A549 (cell line): ENCODE measurements at regions not wholly inside any gene's neighbourhood (a gene's known extent, or its start where the extent isn't known, plus 50 kb on each side); places are given as distances from the start of the nearest gene placed in this dataset.

ENCODE experiments used
- ATAC-seq, 2 experiments: fragments of 200-7000 bp in 1 of 2; fragments of >200 bp in 1 of 2; cut with Nextera tagmentation in 1 of 2; cut with Tn5 transposase in 1 of 2; 3 replicates each; pipeline versions ENCODE4 v1.8.0 to v1.9.1; 2018 to 2020; ENCODE audit warnings: mild to moderate bottlenecking in 1 of 2, moderate library complexity in 1 of 2
- CTCF ChIA-PET: fragments of 300-600 bp; sonication (Branson Sonifier 250); formaldehyde crosslinking; extraction: SDS; loops from one replicate; lab custom pipeline; 2021; ENCODE audit warnings: antibody characterized with exemption, inconsistent platforms; lab: Yijun Ruan, JAX
- POLR2A ChIA-PET: fragments of 350-600 bp; formaldehyde crosslinking; extraction: SDS; loops from one replicate; lab custom pipeline; 2021; ENCODE audit warnings: antibody characterized with exemption, inconsistent platforms; lab: Yijun Ruan, JAX
- DNase-seq, 2 experiments: peaks; one replicate each; pipeline versions ENCODE4 v3.0.0 to v3.0.0-alpha.2; 2011 to 2016; ENCODE audit warnings: low read depth in 1 of 2, low spot score in 1 of 2
- FAIRE-seq: peaks from 2 replicates; lab custom pipeline; 2011; peaks lifted over from hg19 to GRCh38; lab: Jason Lieb, UNC
- H3K27ac ChIP-seq, 2 experiments: fragments of >200 bp; sonication (Bioruptor Twin); formaldehyde crosslinking; 3 replicates each; pipeline ENCODE4 v1.5.1; 2016 to 2017
- H3K4me1 ChIP-seq: fragments of >200 bp; sonication (Bioruptor Twin); formaldehyde crosslinking; 3 replicates; pipeline ENCODE4 v1.6.1; 2016
- H3K4me2 ChIP-seq: fragments of >200 bp; sonication (Bioruptor Twin); formaldehyde crosslinking; 3 replicates; pipeline ENCODE4 v1.6.1; 2016
- H3K4me3 ChIP-seq: fragments of >200 bp; sonication (Bioruptor Twin); formaldehyde crosslinking; 3 replicates; pipeline ENCODE4 v1.5.1; 2016
- H3K9me3 ChIP-seq: fragments of >200 bp; sonication (Bioruptor Twin); formaldehyde crosslinking; 3 replicates; pipeline ENCODE4 v1.6.1; 2016
- ATOH8 ChIP-seq: fragments of 250-450 bp; sonication (Bioruptor Pico); IDR thresholded peaks from 2 replicates; pipeline ENCODE4 v1.5.0; 2020; ENCODE audit warnings: low read depth, mild to moderate bottlenecking, moderate library complexity
- CBX8 ChIP-seq: fragments of 200-600 bp; sonication (generic); IDR thresholded peaks from 2 replicates; pipeline ENCODE4 v1.6.1; 2016
- CEBPB ChIP-seq, 2 experiments: fragments of >200 bp in 1 of 2; sonication (Bioruptor Twin) in 1 of 2; formaldehyde crosslinking in 1 of 2; IDR thresholded peaks; 2 replicates each; pipeline ENCODE4 v1.6.1; 2012 to 2016
- E2F6 ChIP-seq: IDR thresholded peaks from 2 replicates; pipeline ENCODE4 v1.6.1; 2012; ENCODE audit warnings: low read depth, borderline replicate concordance
- EHF ChIP-seq: fragments of 250-450 bp; sonication (Bioruptor Pico); IDR thresholded peaks from 2 replicates; pipeline ENCODE4 v1.5.0; 2020; ENCODE audit warnings: mild to moderate bottlenecking
- EHMT2 ChIP-seq: fragments of 200-600 bp; sonication (generic); IDR thresholded peaks from 2 replicates; pipeline ENCODE4 v1.6.1; 2016; ENCODE audit warnings: antibody characterized with exemption, low read depth, mild to moderate bottlenecking, moderate library complexity
- EP300 ChIP-seq, 2 experiments: fragments of >200 bp; sonication (Bioruptor Twin); formaldehyde crosslinking; IDR thresholded peaks; 2 replicates in 1 of 2; 3 replicates in 1 of 2; pipeline ENCODE4 v1.6.1; 2016 to 2017
- ESRRA ChIP-seq: fragments of 150-350 bp; IDR thresholded peaks from 2 replicates; pipeline ENCODE4 v1.6.1; 2014; ENCODE audit warnings: mild to moderate bottlenecking, low read length, borderline replicate concordance
- GATA3 ChIP-seq: IDR thresholded peaks from 2 replicates; pipeline ENCODE4 v1.6.1; 2012; ENCODE audit warnings: borderline replicate concordance
- HDAC2 ChIP-seq: fragments of 200-600 bp; sonication (generic); IDR thresholded peaks from 2 replicates; pipeline ENCODE4 v1.6.1; 2016
- HES2 ChIP-seq: fragments of >200 bp; sonication (Bioruptor Twin); formaldehyde crosslinking; IDR thresholded peaks from 2 replicates; pipeline ENCODE4 v1.6.1; 2016
- HEYL ChIP-seq: fragments of 250-450 bp; sonication (Bioruptor Pico); IDR thresholded peaks from 2 replicates; pipeline ENCODE4 v1.8.0; 2021; ENCODE audit warnings: mild to moderate bottlenecking, moderate library complexity
- HOXB13 ChIP-seq: fragments of 250-450 bp; sonication (Bioruptor Pico); IDR thresholded peaks from 2 replicates; pipeline ENCODE4 v1.5.0; 2020; ENCODE audit warnings: low read depth, mild to moderate bottlenecking, moderate library complexity
- HOXB5 ChIP-seq: fragments of 250-450 bp; sonication (Bioruptor Pico); IDR thresholded peaks from 2 replicates; pipeline ENCODE4 v1.5.0; 2020; ENCODE audit warnings: mild to moderate bottlenecking, moderate library complexity
- KDM5A ChIP-seq: fragments of 200-600 bp; sonication (generic); IDR thresholded peaks from 2 replicates; pipeline ENCODE4 v1.6.1; 2016; ENCODE audit warnings: antibody characterized with exemption, mild to moderate bottlenecking
- MAZ ChIP-seq: fragments of 150-350 bp; IDR thresholded peaks from 2 replicates; pipeline ENCODE4 v1.6.1; 2014; ENCODE audit warnings: antibody characterized with exemption, low read depth, low read length, borderline replicate concordance
- PHF8 ChIP-seq: fragments of 200-600 bp; sonication (generic); IDR thresholded peaks from 2 replicates; pipeline ENCODE4 v1.6.1; 2016; ENCODE audit warnings: low read depth, mild to moderate bottlenecking, antibody characterized with exemption, moderate library complexity, borderline replicate concordance
- POLR2A ChIP-seq: IDR thresholded peaks from 2 replicates; pipeline ENCODE4 v1.6.1; 2012; ENCODE audit warnings: mild to moderate bottlenecking, low read length
- POLR2AphosphoS2 ChIP-seq: conservative IDR thresholded peaks from 2 replicates; pipeline ENCODE4 v1.6.1; 2012; ENCODE audit warnings: low read length, improper control_type of control experiment, inconsistent platforms
- RAD21 ChIP-seq, 2 experiments: fragments of >200 bp in 1 of 2; sonication (Bioruptor Twin) in 1 of 2; formaldehyde crosslinking in 1 of 2; IDR thresholded peaks in 1 of 2; conservative IDR thresholded peaks in 1 of 2; 2 replicates in 1 of 2; 3 replicates in 1 of 2; pipeline ENCODE4 v1.6.1; 2012 to 2018; ENCODE audit warnings: inconsistent platforms in 1 of 2
- RARB ChIP-seq: fragments of 250-450 bp; sonication (Bioruptor Pico); IDR thresholded peaks from 2 replicates; pipeline ENCODE4 v1.8.0; 2021; ENCODE audit warnings: mild to moderate bottlenecking, moderate library complexity
- RCOR1 ChIP-seq: fragments of 150-350 bp; IDR thresholded peaks from 2 replicates; pipeline ENCODE4 v1.6.1; 2014; ENCODE audit warnings: antibody characterized with exemption, low read length, low read depth
- RFX5 ChIP-seq: fragments of 450-650 bp; IDR thresholded peaks from 2 replicates; pipeline ENCODE4 v1.7.1; 2014; ENCODE audit warnings: antibody characterized with exemption, mild to moderate bottlenecking, moderate library complexity
- USF2 ChIP-seq: fragments of 450-650 bp; IDR thresholded peaks from 2 replicates; pipeline ENCODE4 v1.6.1; 2014; ENCODE audit warnings: antibody characterized with exemption
- ZC3H11A ChIP-seq: fragments of 450-650 bp; IDR thresholded peaks from 2 replicates; pipeline ENCODE4 v1.6.1; 2014; ENCODE audit warnings: antibody characterized with exemption, mild to moderate bottlenecking
- WGBS: methylation state at CpG from one replicate; pipeline ENCODE4 v1.1.6; 2017; ENCODE audit errors: missing lambda C conversion rate; 5-methylcytosine and 5-hydroxymethylcytosine counted together
- TF ChIP-seq, protein P1 (sequence below): fragments of >200 bp; sonication (Bioruptor Twin); formaldehyde crosslinking; IDR thresholded peaks from 3 replicates; pipeline ENCODE4 v1.6.1; 2016
- TF ChIP-seq, protein P2 (sequence below): fragments of 150-350 bp; IDR thresholded peaks from 2 replicates; pipeline ENCODE4 v1.6.1; 2014; ENCODE audit warnings: low read depth, mild to moderate bottlenecking, low read length

- TF ChIP-seq E2F6 (no peak), POLR2AphosphoS2 (no peak), KDM5A (no peak), ZC3H11A (no peak)
Observed at GRCh38 chr11:130645164-130645842, 196.9 kb downstream of the ADAMTS15 start (continued).

GRCh38 chr11:130645843-130646197 is 197.4 kb downstream of the ADAMTS15 start:
- Histone ChIP-seq H3K4me1 (no peaks in the 10 kb centered on the region), H3K9me3 (no peaks in the 10 kb centered on the region), H3K4me2 (no peak overlapping the region), H3K27ac (no peak overlapping the region), H3K4me3 (no peak overlapping the region)
- ChIA-PET POLR2A (no interaction called here), CTCF (interaction anchor here (0.9 kb wide), 1 partner anchor 183 kb away, joined by 3 read pairs; no protein-coding TSS in a partner anchor)
- 89% methylated on average over 6 of the region's 6 CpGs for WGBS
- ATAC-seq (no peak), DNase-seq (no peak), FAIRE-seq (no peak)
- no peak for TF ChIP-seq RAD21 (conservative IDR thresholded peaks at IDR 0.05 in 1 of 2, IDR thresholded peaks at IDR 0.05 in 1 of 2)
- no peak for TF ChIP-seq RARB (CRISPR knock-in tag)
- TF ChIP-seq EHMT2: no peak
- no peak for TF ChIP-seq HDAC2
- no peak for TF ChIP-seq HES2
- no peak for TF ChIP-seq HEYL
- TF ChIP-seq RCOR1: no peak
- TF ChIP-seq ZC3H11A: no peak
- TF ChIP-seq KDM5A: no peak
- TF ChIP-seq EHF (CRISPR knock-in tag): no peak
- TF ChIP-seq GATA3: no peak
- no peak for TF ChIP-seq CBX8
- TF ChIP-seq ESRRA: no peak

GRCh38 chr11:130646881-130647280 is 198.4 kb downstream of the ADAMTS15 start:
- CTCF ChIA-PET: interaction anchor here (0.9 kb wide), 1 partner anchor 182 kb away, joined by 3 read pairs; no protein-coding TSS in a partner anchor
- H3K4me2 ChIP-seq: no peak overlapping the region

DNA sequence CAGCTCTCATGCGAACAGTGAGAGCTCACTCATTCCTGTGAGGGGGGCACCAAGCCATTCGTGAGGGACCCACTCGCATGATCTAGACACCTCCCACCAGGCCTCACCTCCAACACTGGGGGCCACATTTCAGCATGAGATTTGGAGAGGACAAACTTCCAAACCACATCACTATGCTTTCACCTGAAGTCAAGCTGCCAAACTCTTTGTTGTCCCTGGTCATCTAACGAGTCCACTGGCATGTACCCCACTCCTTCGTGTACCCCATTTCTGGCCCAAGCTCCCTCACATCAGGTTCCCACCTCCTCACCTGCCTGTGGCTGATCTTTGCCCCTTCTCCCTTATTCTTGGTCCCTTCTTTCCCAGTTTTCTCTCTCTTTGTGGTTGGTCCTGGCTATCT is 198.9 kb downstream of the ADAMTS15 start:
- CTCF ChIA-PET: no interaction called here
- Histone ChIP-seq H3K27ac (no peak overlapping the region), H3K4me2 (no peak overlapping the region), H3K4me3 (no peak overlapping the region)
- ATAC-seq (no peak), DNase-seq (no peak)
- POLR2A ChIA-PET: no interaction called here
- TF ChIP-seq POLR2A: no peak
- TF ChIP-seq CEBPB (IDR thresholded peaks at IDR 0.05): no peak
- TF ChIP-seq PHF8: no peak
- TF ChIP-seq, protein P1, sequence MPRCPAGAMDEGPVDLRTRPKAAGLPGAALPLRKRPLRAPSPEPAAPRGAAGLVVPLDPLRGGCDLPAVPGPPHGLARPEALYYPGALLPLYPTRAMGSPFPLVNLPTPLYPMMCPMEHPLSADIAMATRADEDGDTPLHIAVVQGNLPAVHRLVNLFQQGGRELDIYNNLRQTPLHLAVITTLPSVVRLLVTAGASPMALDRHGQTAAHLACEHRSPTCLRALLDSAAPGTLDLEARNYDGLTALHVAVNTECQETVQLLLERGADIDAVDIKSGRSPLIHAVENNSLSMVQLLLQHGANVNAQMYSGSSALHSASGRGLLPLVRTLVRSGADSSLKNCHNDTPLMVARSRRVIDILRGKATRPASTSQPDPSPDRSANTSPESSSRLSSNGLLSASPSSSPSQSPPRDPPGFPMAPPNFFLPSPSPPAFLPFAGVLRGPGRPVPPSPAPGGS: no peak
- no peak for TF ChIP-seq ATOH8 (CRISPR knock-in tag)
- no peak for TF ChIP-seq RCOR1
- TF ChIP-seq MAZ: no peak
- no peak for TF ChIP-seq EP300 (IDR thresholded peaks at IDR 0.05)
- TF ChIP-seq HOXB13: no peak
- no peak for TF ChIP-seq POLR2AphosphoS2
- TF ChIP-seq HDAC2: no peak
- TF ChIP-seq EHF (CRISPR knock-in tag): no peak
- TF ChIP-seq, protein P2, sequence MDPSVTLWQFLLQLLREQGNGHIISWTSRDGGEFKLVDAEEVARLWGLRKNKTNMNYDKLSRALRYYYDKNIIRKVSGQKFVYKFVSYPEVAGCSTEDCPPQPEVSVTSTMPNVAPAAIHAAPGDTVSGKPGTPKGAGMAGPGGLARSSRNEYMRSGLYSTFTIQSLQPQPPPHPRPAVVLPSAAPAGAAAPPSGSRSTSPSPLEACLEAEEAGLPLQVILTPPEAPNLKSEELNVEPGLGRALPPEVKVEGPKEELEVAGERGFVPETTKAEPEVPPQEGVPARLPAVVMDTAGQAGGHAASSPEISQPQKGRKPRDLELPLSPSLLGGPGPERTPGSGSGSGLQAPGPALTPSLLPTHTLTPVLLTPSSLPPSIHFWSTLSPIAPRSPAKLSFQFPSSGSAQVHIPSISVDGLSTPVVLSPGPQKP: no peak
- TF ChIP-seq USF2: no peak
- TF ChIP-seq, all 56 proteins: peak for 0
- WGBS: 89% methylated on average over 5 of the region's 5 CpGs
- FAIRE-seq: no peak
- Histone ChIP-seq H3K9me3 (no peaks in the 10 kb centered on the region), H3K4me1 (no peaks in the 10 kb centered on the region)

More at GRCh38 chr11:130646881-130647280, 198.4 kb downstream of the ADAMTS15 start:
- 90% methylated on average over 3 of the region's 3 CpGs for WGBS
- Histone ChIP-seq H3K4me3 (no peak overlapping the region), H3K4me1 (no peaks in the 10 kb centered on the region), H3K27ac (no peak overlapping the region), H3K9me3 (no peaks in the 10 kb centered on the region)
- FAIRE-seq (no peak), DNase-seq (no peak)
- POLR2A ChIA-PET: no interaction called here
- TF ChIP-seq RFX5 (no peak), HOXB5 (CRISPR knock-in tag) (no peak), EHF (CRISPR knock-in tag) (no peak)
- TF ChIP-seq, all 56 proteins: peak for 0
- no peak for ATAC-seq
